ENCODE measurements at regions not wholly inside any gene's neighbourhood (a gene's known extent, or its start where the extent isn't known, plus 50 kb on each side); places are given as distances from the start of the nearest gene placed in this dataset.

GRCh38 chr2:38509314-38509946 lies 93.3 kb downstream of the HNRNPLL start:
- TF ChIP-seq CTCF (IDR thresholded peaks at IDR 0.05; ENCODE audit: low read length) (no peak), EZH2 (IDR thresholded peaks at IDR 0.05; ENCODE audit: borderline replicate concordance, low read length) (no peak)

Measured in OCI-LY1 (cell line).